WTC11 (cell line): ENCODE measurements at regions not wholly inside any gene's neighbourhood (a gene's known extent, or its start where the extent isn't known, plus 50 kb on each side); places are given as distances from the start of the nearest gene placed in this dataset.

Source experiments
- ATAC-seq: fragments of 200-7000 bp; cut with Tn5 transposase; 2 replicates; pipeline ENCODE4 v1.10.0; 2021; ENCODE audit warnings: mild to moderate bottlenecking, moderate library complexity
- CTCF ChIA-PET: fragments of 300-600 bp; sonication (Branson Sonifier 250); formaldehyde crosslinking; loops from one replicate; lab custom pipeline; 2021; ENCODE audit warnings: antibody characterized with exemption; lab: Charles Lee
- POLR2A ChIA-PET: fragments of 350-600 bp; sonication (Branson Sonifier 250); formaldehyde crosslinking; loops from one replicate; lab custom pipeline; 2021; ENCODE audit warnings: antibody characterized with exemption; lab: Charles Lee
- DNase-seq: peaks from one replicate; pipeline ENCODE4 v3.0.0; 2021; ENCODE audit warnings: low spot score
- H3K27ac Mint-ChIP-seq: 2 replicates; pipeline ENCODE4 v1.8.0; 2021; ENCODE audit warnings: mixed read lengths
- H3K27me3 Mint-ChIP-seq: 2 replicates; pipeline ENCODE4 v1.8.0; 2021; ENCODE audit warnings: low read depth, mild to moderate bottlenecking, moderate library complexity, mixed read lengths
- H3K36me3 Mint-ChIP-seq: 2 replicates; pipeline ENCODE4 v1.8.0; 2021; ENCODE audit warnings: mixed read lengths
- H3K4me1 Mint-ChIP-seq: 2 replicates; pipeline ENCODE4 v1.8.0; 2022; ENCODE audit warnings: mixed read lengths
- H3K4me3 Mint-ChIP-seq: 2 replicates; pipeline ENCODE4 v1.8.0; 2021; ENCODE audit warnings: mild to moderate bottlenecking, moderate library complexity, mixed read lengths
- H3K9me3 Mint-ChIP-seq: 2 replicates; pipeline ENCODE4 v1.8.0; 2021; ENCODE audit warnings: mixed read lengths
- CREM ChIP-seq: sonication (generic); formaldehyde crosslinking; IDR thresholded peaks from 2 replicates; pipeline ENCODE4 v1.8.1; 2022; ENCODE audit warnings: mild to moderate bottlenecking, missing genetic modification reagents, moderate library complexity
- EMX1 ChIP-seq: fragments of 250-450 bp; sonication (Bioruptor Pico); IDR thresholded peaks from 2 replicates; pipeline ENCODE4 v1.8.0; 2021; ENCODE audit warnings: mild to moderate bottlenecking
- ESRRA ChIP-seq: sonication (generic); formaldehyde crosslinking; IDR thresholded peaks from 2 replicates; pipeline ENCODE4 v1.8.1; 2022; ENCODE audit warnings: mild to moderate bottlenecking, missing genetic modification reagents, borderline replicate concordance
- FOXK1 ChIP-seq: sonication (generic); formaldehyde crosslinking; IDR thresholded peaks from 2 replicates; pipeline ENCODE4 v1.8.0; 2022; ENCODE audit warnings: mild to moderate bottlenecking, moderate library complexity, missing genetic modification reagents
- GABPB1 ChIP-seq: sonication (generic); formaldehyde crosslinking; IDR thresholded peaks from 2 replicates; pipeline ENCODE4 v1.8.1; 2023; ENCODE audit warnings: mild to moderate bottlenecking, missing genetic modification reagents
- JAZF1 ChIP-seq: fragments of 250-450 bp; sonication (Bioruptor Pico); IDR thresholded peaks from 2 replicates; pipeline ENCODE4 v1.9.0; 2021; ENCODE audit warnings: moderate library complexity, mild to moderate bottlenecking, inconsistent platforms
- JUN ChIP-seq: sonication (generic); formaldehyde crosslinking; IDR thresholded peaks from 2 replicates; pipeline ENCODE4 v1.8.0; 2023; ENCODE audit warnings: mild to moderate bottlenecking, missing genetic modification reagents
- MXD4 ChIP-seq: fragments of 250-450 bp; sonication (Bioruptor Pico); IDR thresholded peaks from 2 replicates; pipeline ENCODE4 v1.8.0; 2021; ENCODE audit warnings: mild to moderate bottlenecking, moderate library complexity, borderline replicate concordance
- MYBL2 ChIP-seq: sonication (generic); formaldehyde crosslinking; IDR thresholded peaks from 2 replicates; pipeline ENCODE4 v1.8.1; 2023; ENCODE audit warnings: mild to moderate bottlenecking, moderate library complexity, missing genetic modification reagents
- NFYB ChIP-seq: sonication (generic); formaldehyde crosslinking; conservative IDR thresholded peaks from 2 replicates; pipeline ENCODE4 v1.8.0; 2022; ENCODE audit warnings: low read depth, missing genetic modification reagents
- NR2C2 ChIP-seq: sonication (generic); formaldehyde crosslinking; IDR thresholded peaks from 2 replicates; pipeline ENCODE4 v1.8.0; 2022; ENCODE audit warnings: mild to moderate bottlenecking, missing genetic modification reagents
- OVOL2 ChIP-seq: fragments of 250-450 bp; sonication (Bioruptor Pico); IDR thresholded peaks from 2 replicates; pipeline ENCODE4 v1.9.0; 2021; ENCODE audit warnings: mild to moderate bottlenecking, borderline replicate concordance
- SMAD3 ChIP-seq: sonication (generic); formaldehyde crosslinking; IDR thresholded peaks from 2 replicates; pipeline ENCODE4 v1.8.0; 2022; ENCODE audit warnings: missing genetic modification reagents, mild to moderate bottlenecking, borderline replicate concordance
- SOX15 ChIP-seq: fragments of 250-450 bp; sonication (Bioruptor Pico); IDR thresholded peaks from 2 replicates; pipeline ENCODE4 v1.9.0; 2021; ENCODE audit warnings: mild to moderate bottlenecking
- SP1 ChIP-seq: sonication (generic); formaldehyde crosslinking; conservative IDR thresholded peaks from 2 replicates; pipeline ENCODE4 v1.8.1; 2022; ENCODE audit warnings: missing genetic modification reagents
- ZBTB21 ChIP-seq: sonication (generic); formaldehyde crosslinking; IDR thresholded peaks from 2 replicates; pipeline ENCODE4 v1.8.1; 2023; ENCODE audit warnings: mild to moderate bottlenecking, missing genetic modification reagents, borderline replicate concordance
- ZNF121 ChIP-seq: sonication (generic); formaldehyde crosslinking; IDR thresholded peaks from 2 replicates; pipeline ENCODE4 v1.8.0; 2023; ENCODE audit warnings: missing genetic modification reagents
- ZNF219 ChIP-seq: sonication (generic); formaldehyde crosslinking; IDR thresholded peaks from 2 replicates; pipeline ENCODE4 v1.8.0; 2023; ENCODE audit warnings: missing genetic modification reagents, mild to moderate bottlenecking, borderline replicate concordance
- ZNF317 ChIP-seq: sonication (generic); formaldehyde crosslinking; IDR thresholded peaks from 2 replicates; pipeline ENCODE4 v1.8.1; 2023; ENCODE audit warnings: low read depth, mild to moderate bottlenecking, moderate library complexity, missing genetic modification reagents, borderline replicate concordance
- ZNF416 ChIP-seq: fragments of 250-450 bp; sonication (Bioruptor Pico); IDR thresholded peaks from 2 replicates; pipeline ENCODE4 v1.9.0; 2021; ENCODE audit warnings: mild to moderate bottlenecking, inconsistent platforms
- TF ChIP-seq, protein P1 (sequence below): fragments of 250-450 bp; sonication (Bioruptor Pico); IDR thresholded peaks from 2 replicates; pipeline ENCODE4 v1.8.0; 2021; ENCODE audit warnings: mild to moderate bottlenecking
- TF ChIP-seq, protein P2 (sequence below): sonication (generic); formaldehyde crosslinking; IDR thresholded peaks from 2 replicates; pipeline ENCODE4 v1.8.1; 2022; ENCODE audit warnings: mild to moderate bottlenecking, missing genetic modification reagents, moderate library complexity, borderline replicate concordance
- TF ChIP-seq, protein P3 (sequence below): sonication (generic); formaldehyde crosslinking; IDR thresholded peaks from 2 replicates; pipeline ENCODE4 v1.8.1; 2022; ENCODE audit warnings: low read depth, missing genetic modification reagents, borderline replicate concordance
- TF ChIP-seq, protein P4 (sequence below): sonication (generic); formaldehyde crosslinking; IDR thresholded peaks from 2 replicates; pipeline ENCODE4 v1.8.0; 2023; ENCODE audit warnings: missing genetic modification reagents
- TF ChIP-seq, protein P5 (sequence below): sonication (generic); formaldehyde crosslinking; IDR thresholded peaks from 2 replicates; pipeline ENCODE4 v1.8.1; 2023; ENCODE audit warnings: mild to moderate bottlenecking, missing genetic modification reagents
- TF ChIP-seq, protein P6 (sequence below): sonication (generic); formaldehyde crosslinking; IDR thresholded peaks from 2 replicates; pipeline ENCODE4 v1.8.0; 2022; ENCODE audit warnings: mild to moderate bottlenecking, missing genetic modification reagents
- TF ChIP-seq, protein P7 (sequence below): sonication (generic); formaldehyde crosslinking; IDR thresholded peaks from 2 replicates; pipeline ENCODE4 v1.8.1; 2023; ENCODE audit warnings: mild to moderate bottlenecking, missing genetic modification reagents, moderate library complexity
- TF ChIP-seq, protein P8 (sequence below): sonication (generic); formaldehyde crosslinking; conservative IDR thresholded peaks from 2 replicates; pipeline ENCODE4 v1.8.1; 2022; ENCODE audit warnings: mild to moderate bottlenecking, missing genetic modification reagents

DNA sequence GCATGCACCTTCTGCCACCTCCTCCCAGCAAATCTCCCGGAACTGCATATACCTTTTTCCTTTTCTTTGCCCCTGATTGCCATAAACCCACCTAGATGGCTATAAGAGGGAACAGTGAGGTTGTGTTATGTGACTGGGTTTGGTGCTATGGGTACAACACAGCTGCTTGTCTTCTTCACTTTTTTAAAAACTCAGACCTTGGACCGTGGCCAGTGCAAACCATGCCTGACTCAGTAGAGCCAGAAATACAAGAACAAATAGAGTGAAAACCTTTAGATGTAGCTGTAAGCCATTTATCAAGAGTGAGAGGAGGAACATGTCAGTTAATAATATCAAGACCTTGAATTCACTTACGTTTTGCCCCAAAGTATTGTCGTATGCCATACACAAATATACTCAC lies 267.4 kb upstream of the CHAC2 start (continued):
- TF ChIP-seq NFYB (CRISPR knock-in tag), result no peak
- no peak for TF ChIP-seq EMX1 (CRISPR knock-in tag)
- TF ChIP-seq ESRRA, result no peak
- no peak for TF ChIP-seq ZNF219 (CRISPR knock-in tag)
- TF ChIP-seq, protein P1, sequence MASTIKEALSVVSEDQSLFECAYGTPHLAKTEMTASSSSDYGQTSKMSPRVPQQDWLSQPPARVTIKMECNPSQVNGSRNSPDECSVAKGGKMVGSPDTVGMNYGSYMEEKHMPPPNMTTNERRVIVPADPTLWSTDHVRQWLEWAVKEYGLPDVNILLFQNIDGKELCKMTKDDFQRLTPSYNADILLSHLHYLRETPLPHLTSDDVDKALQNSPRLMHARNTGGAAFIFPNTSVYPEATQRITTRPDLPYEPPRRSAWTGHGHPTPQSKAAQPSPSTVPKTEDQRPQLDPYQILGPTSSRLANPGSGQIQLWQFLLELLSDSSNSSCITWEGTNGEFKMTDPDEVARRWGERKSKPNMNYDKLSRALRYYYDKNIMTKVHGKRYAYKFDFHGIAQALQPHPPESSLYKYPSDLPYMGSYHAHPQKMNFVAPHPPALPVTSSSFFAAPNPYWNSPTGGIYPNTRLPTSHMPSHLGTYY, result no peak
- TF ChIP-seq, protein P2, sequence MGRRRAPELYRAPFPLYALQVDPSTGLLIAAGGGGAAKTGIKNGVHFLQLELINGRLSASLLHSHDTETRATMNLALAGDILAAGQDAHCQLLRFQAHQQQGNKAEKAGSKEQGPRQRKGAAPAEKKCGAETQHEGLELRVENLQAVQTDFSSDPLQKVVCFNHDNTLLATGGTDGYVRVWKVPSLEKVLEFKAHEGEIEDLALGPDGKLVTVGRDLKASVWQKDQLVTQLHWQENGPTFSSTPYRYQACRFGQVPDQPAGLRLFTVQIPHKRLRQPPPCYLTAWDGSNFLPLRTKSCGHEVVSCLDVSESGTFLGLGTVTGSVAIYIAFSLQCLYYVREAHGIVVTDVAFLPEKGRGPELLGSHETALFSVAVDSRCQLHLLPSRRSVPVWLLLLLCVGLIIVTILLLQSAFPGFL, result no peak
- TF ChIP-seq, protein P3, sequence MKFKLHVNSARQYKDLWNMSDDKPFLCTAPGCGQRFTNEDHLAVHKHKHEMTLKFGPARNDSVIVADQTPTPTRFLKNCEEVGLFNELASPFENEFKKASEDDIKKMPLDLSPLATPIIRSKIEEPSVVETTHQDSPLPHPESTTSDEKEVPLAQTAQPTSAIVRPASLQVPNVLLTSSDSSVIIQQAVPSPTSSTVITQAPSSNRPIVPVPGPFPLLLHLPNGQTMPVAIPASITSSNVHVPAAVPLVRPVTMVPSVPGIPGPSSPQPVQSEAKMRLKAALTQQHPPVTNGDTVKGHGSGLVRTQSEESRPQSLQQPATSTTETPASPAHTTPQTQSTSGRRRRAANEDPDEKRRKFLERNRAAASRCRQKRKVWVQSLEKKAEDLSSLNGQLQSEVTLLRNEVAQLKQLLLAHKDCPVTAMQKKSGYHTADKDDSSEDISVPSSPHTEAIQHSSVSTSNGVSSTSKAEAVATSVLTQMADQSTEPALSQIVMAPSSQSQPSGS, result no peak
- TF ChIP-seq SOX15 (CRISPR knock-in tag), result no peak
- TF ChIP-seq, protein P4, sequence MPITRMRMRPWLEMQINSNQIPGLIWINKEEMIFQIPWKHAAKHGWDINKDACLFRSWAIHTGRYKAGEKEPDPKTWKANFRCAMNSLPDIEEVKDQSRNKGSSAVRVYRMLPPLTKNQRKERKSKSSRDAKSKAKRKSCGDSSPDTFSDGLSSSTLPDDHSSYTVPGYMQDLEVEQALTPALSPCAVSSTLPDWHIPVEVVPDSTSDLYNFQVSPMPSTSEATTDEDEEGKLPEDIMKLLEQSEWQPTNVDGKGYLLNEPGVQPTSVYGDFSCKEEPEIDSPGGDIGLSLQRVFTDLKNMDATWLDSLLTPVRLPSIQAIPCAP (CRISPR knock-in tag), result no peak
- TF ChIP-seq, protein P5, sequence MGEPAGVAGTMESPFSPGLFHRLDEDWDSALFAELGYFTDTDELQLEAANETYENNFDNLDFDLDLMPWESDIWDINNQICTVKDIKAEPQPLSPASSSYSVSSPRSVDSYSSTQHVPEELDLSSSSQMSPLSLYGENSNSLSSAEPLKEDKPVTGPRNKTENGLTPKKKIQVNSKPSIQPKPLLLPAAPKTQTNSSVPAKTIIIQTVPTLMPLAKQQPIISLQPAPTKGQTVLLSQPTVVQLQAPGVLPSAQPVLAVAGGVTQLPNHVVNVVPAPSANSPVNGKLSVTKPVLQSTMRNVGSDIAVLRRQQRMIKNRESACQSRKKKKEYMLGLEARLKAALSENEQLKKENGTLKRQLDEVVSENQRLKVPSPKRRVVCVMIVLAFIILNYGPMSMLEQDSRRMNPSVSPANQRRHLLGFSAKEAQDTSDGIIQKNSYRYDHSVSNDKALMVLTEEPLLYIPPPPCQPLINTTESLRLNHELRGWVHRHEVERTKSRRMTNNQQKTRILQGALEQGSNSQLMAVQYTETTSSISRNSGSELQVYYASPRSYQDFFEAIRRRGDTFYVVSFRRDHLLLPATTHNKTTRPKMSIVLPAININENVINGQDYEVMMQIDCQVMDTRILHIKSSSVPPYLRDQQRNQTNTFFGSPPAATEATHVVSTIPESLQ (CRISPR knock-in tag), result no peak
- TF ChIP-seq, protein P6, sequence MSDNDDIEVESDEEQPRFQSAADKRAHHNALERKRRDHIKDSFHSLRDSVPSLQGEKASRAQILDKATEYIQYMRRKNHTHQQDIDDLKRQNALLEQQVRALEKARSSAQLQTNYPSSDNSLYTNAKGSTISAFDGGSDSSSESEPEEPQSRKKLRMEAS (CRISPR knock-in tag), result no peak
- TF ChIP-seq CREM (CRISPR knock-in tag), result no peak

DNA sequence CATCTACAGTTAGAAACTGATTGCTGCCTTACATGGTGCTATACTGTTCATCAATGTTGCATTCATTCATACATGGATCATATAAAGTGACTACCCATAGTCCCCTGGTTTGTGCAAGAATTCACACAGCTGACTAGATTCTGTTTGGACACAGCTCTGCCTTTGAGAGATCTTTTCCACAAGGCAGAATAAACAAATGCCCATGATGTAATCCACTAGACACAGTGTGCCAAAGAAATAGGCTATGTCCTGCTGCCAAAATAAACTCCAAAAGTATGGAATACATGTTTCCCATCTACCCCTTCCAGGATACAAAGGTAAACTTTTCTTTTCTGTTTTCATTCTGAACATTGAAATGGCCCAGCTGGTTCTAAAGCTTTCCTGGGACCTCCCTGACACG lies 269.4 kb upstream of the CHAC2 start:
- DNase-seq (no peak), ATAC-seq (no peak)
- Mint-ChIP-seq H3K4me3 (no peak overlapping the region), H3K4me1 (no peaks in the 10 kb centered on the region; the same call in 1 of the 2 replicates), H3K27ac (no peak overlapping the region), H3K9me3 (no peaks in the 10 kb centered on the region), H3K27me3 (no peaks in the 10 kb centered on the region), H3K36me3 (no peaks in the 10 kb centered on the region)
- CTCF ChIA-PET, result no interaction called here
- POLR2A ChIA-PET, result no interaction called here
- TF ChIP-seq SP1 (no peak), SMAD3 (CRISPR knock-in tag) (no peak), ZBTB21 (CRISPR knock-in tag) (no peak), ZNF121 (CRISPR knock-in tag) (no peak)
- TF ChIP-seq, protein P7, sequence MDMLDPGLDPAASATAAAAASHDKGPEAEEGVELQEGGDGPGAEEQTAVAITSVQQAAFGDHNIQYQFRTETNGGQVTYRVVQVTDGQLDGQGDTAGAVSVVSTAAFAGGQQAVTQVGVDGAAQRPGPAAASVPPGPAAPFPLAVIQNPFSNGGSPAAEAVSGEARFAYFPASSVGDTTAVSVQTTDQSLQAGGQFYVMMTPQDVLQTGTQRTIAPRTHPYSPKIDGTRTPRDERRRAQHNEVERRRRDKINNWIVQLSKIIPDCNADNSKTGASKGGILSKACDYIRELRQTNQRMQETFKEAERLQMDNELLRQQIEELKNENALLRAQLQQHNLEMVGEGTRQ (CRISPR knock-in tag), result no peak
- TF ChIP-seq, all 79 proteins: peak for 0

DNA sequence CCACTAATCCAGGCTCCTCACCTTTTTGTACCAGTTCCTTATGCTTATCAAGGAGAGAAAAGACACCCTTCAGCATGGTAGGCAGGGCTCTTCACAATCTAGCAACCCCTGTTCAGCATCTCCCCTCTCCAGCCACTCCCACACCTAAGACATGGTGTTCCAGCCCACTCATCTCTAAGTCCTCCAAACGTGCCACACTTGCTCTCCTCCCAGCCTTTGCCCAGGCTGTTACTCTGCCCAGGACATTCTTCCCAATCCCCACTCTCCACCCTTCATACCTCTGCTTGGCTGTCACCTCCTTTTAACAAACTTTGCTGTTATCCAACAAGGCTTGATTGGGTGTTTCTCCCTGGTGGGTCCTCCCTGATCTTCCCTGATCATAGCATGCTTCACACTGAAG lies 270.6 kb upstream of the CHAC2 start:
- H3K36me3 Mint-ChIP-seq, result no peaks in the 10 kb centered on the region
- ChIA-PET CTCF (no interaction called here), POLR2A (no interaction called here)
- no peak overlapping the region for H3K27ac Mint-ChIP-seq
- H3K9me3 Mint-ChIP-seq, result no peaks in the 10 kb centered on the region
- DNase-seq (no peak), ATAC-seq (no peak)
- no peaks in the 10 kb centered on the region for H3K27me3 Mint-ChIP-seq
- H3K4me1 Mint-ChIP-seq, result no peaks in the 10 kb centered on the region
- no peak overlapping the region for H3K4me3 Mint-ChIP-seq
- TF ChIP-seq NR2C2 (CRISPR knock-in tag) (no peak), ZNF416 (CRISPR knock-in tag) (no peak), OVOL2 (CRISPR knock-in tag) (no peak), ZNF317 (CRISPR knock-in tag) (no peak), MYBL2 (CRISPR knock-in tag) (no peak), ZBTB21 (CRISPR knock-in tag) (no peak), JUN (CRISPR knock-in tag) (no peak), ZNF219 (CRISPR knock-in tag) (no peak), GABPB1 (CRISPR knock-in tag) (no peak), MXD4 (CRISPR knock-in tag) (no peak), FOXK1 (CRISPR knock-in tag) (no peak), CREM (CRISPR knock-in tag) (no peak), JAZF1 (CRISPR knock-in tag) (no peak)
- TF ChIP-seq, protein P8, sequence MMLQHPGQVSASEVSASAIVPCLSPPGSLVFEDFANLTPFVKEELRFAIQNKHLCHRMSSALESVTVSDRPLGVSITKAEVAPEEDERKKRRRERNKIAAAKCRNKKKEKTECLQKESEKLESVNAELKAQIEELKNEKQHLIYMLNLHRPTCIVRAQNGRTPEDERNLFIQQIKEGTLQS (CRISPR knock-in tag), result no peak
